Cerebellar cortex (tissue), 1 donor: ENCODE measurements at regions not wholly inside any gene's neighbourhood (a gene's known extent, or its start where the extent isn't known, plus 50 kb on each side); places are given as distances from the start of the nearest gene placed in this dataset.

Experiments used
- DNase-seq: peaks from one replicate; pipeline ENCODE4 v3.0.0-alpha.2; 2015; ENCODE audit warnings: low spot score

GRCh38 chr7:25859412-25860274, 292.4 kb upstream of the NFE2L3 start:
- no peak for DNase-seq

- peak; percentile 66 for DNase-seq
These were observed 291.5 kb upstream of the NFE2L3 start for GRCh38 chr7:25860275-25861163.

- no peak for DNase-seq
These were observed 290.9 kb upstream of the NFE2L3 start for GRCh38 chr7:25861164-25861496.

- no peak for DNase-seq
These were observed 290.3 kb upstream of the NFE2L3 start for GRCh38 chr7:25861601-25862260.

- peak; percentile 97 for DNase-seq
These were observed 289.6 kb upstream of the NFE2L3 start for GRCh38 chr7:25862261-25863004.

- no peak for DNase-seq
These were observed 288.8 kb upstream of the NFE2L3 start for GRCh38 chr7:25863005-25863728.

GRCh38 chr7:25863729-25864110, 288.3 kb upstream of the NFE2L3 start:
- no peak for DNase-seq

GRCh38 chr7:25864511-25864910, 287.5 kb upstream of the NFE2L3 start:
- no peak for DNase-seq

- DNase-seq: no peak
These were observed 286.9 kb upstream of the NFE2L3 start for GRCh38 chr7:25864943-25865751.

- DNase-seq: no peak
These were observed 283.5 kb upstream of the NFE2L3 start for GRCh38 chr7:25868509-25868908.

- DNase-seq: no peak
These were observed 281.4 kb upstream of the NFE2L3 start for GRCh38 chr7:25870574-25870973.

- DNase-seq: no peak
These were observed 275.9 kb upstream of the NFE2L3 start for GRCh38 chr7:25876092-25876491.

GRCh38 chr7:25877802-25878789, 273.9 kb upstream of the NFE2L3 start:
- DNase-seq: no peak

GRCh38 chr7:25879799-25880198, 272.2 kb upstream of the NFE2L3 start:
- DNase-seq: no peak

GRCh38 chr7:25881317-25882037, 270.5 kb upstream of the NFE2L3 start:
- no peak for DNase-seq

- DNase-seq: no peak
These were observed 269.7 kb upstream of the NFE2L3 start for GRCh38 chr7:25882151-25882773.

- DNase-seq: no peak
These were observed 267.7 kb upstream of the NFE2L3 start for GRCh38 chr7:25884265-25884828.
